ENCODE measurements at regions not wholly inside any gene's neighbourhood (a gene's known extent, or its start where the extent isn't known, plus 50 kb on each side); places are given as distances from the start of the nearest gene placed in this dataset.

DNA sequence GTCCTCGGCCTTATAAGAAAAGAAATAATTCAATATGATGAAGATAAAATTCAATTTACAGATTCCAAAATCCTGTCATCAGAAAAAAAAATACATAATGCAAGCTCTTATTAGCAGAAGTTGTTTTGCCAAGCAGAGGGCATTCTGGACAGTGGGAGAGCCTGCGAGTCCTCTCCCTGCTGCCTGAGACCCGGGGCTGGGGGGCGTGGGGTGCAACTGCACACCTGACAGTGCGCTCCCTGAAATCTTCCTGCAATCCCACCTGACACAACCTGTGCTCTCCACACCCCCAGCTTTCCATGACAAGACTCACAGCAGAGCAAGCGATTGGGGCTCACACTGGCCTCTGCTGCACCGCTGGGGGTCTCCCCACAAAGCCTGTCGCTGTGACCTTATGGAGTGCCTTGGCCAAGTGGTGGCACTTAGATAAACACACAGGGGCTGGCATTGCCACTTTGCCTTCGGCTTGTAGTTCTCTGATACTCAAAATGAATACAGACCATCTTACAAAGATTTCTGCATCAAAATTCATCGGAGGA is 130.3 kb upstream of the PDE10A start:
- Histone ChIP-seq H3K27ac (ENCODE audit: low read length) (no peak overlapping the region), H3K79me2 (ENCODE audit: low read length) (no peaks in the 10 kb centered on the region), H4K20me1 (ENCODE audit: low read length) (no peaks in the 10 kb centered on the region), H3K36me3 (ENCODE audit: low read depth, low read length) (no peaks in the 10 kb centered on the region), H3K9ac (ENCODE audit: low read length) (no peak overlapping the region), H3K4me3 (ENCODE audit: low read length) (no peak overlapping the region), H3K27me3 (ENCODE audit: low read length) (peaks cover 4% of the 10 kb centered on the region), H3K9me3 (ENCODE audit: low read length) (no peaks in the 10 kb centered on the region), H3F3A (ENCODE audit: low read length, unreplicated experiment) (no peaks in the 10 kb centered on the region), H2AFZ (ENCODE audit: low read length) (no peak overlapping the region), H3K9me2 (replicated peaks; ENCODE audit: low read length) (no peaks in the 10 kb centered on the region), H3K4me1 (ENCODE audit: insufficient read depth, low read length) (no peaks in the 10 kb centered on the region), H3K4me2 (ENCODE audit: low read length) (no peak overlapping the region)
- intact Hi-C loops (cut with micrococcal nuclease) = no loop called here
- ATAC-seq = no peak
- POLR2A ChIA-PET (ENCODE audit: unreplicated experiment) = no interaction called here
- no TSS peak for BruUV-seq (replicated peaks)
- DNase-seq = no peak
- CTCF ChIA-PET = no interaction called here
- no peak for TF ChIP-seq CTCF (conservative IDR thresholded peaks at IDR 0.05; ENCODE audit: low read depth, low read length)
- TF ChIP-seq EZH2phosphoT487 (IDR thresholded peaks at IDR 0.05; ENCODE audit: borderline replicate concordance, low read length) = no peak
- no peak for TF ChIP-seq EZH2 (IDR thresholded peaks at IDR 0.05; ENCODE audit: low read length, unreplicated experiment)

DNA sequence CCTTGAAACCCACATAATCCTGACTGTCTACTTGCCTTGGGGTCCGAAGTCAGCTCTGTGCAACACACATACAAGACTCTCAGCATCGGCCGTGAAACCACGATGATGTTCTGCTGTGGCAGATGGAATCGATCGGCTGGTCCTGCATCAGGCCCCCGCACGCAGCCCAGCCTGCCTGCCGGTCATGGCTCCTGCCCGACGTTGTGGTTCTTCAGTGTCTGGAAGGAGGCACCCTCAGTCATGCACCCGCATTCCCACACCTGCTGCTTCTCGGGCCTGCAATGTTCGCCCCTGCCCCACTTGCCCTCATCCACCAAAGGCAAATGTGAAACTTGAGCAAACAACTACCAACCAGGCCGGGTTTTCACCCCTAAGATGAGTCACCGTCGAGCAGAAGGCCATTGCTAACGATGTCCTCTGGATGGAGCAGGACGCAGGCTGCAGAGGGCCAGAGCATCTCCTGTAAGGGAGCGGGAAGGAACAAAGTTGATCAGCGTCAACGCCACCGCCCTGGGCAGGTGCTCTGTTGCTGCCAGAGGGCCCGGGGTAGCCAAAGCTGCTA is 128.9 kb upstream of the PDE10A start:
- CTCF ChIA-PET = no interaction called here
- no peak for ATAC-seq

GRCh38 chr6:165791306-165791705 is 128.3 kb upstream of the PDE10A start:
- Histone ChIP-seq H3K9me2 (replicated peaks; ENCODE audit: low read length) (no peaks in the 10 kb centered on the region), H3K36me3 (ENCODE audit: low read depth, low read length) (no peaks in the 10 kb centered on the region), H3K4me3 (ENCODE audit: low read length) (no peak overlapping the region), H4K20me1 (ENCODE audit: low read length) (no peaks in the 10 kb centered on the region), H3K9me3 (ENCODE audit: low read length) (no peaks in the 10 kb centered on the region), H2AFZ (ENCODE audit: low read length) (no peak overlapping the region), H3F3A (ENCODE audit: low read length, unreplicated experiment) (no peaks in the 10 kb centered on the region), H3K79me2 (ENCODE audit: low read length) (no peaks in the 10 kb centered on the region), H3K9ac (ENCODE audit: low read length) (no peak overlapping the region), H3K4me1 (ENCODE audit: insufficient read depth, low read length) (no peaks in the 10 kb centered on the region), H3K27ac (ENCODE audit: low read length) (no peak overlapping the region), H3K4me2 (ENCODE audit: low read length) (no peak overlapping the region), H3K27me3 (ENCODE audit: low read length) (peaks cover 4% of the 10 kb centered on the region)
- TF ChIP-seq EZH2 (IDR thresholded peaks at IDR 0.05; ENCODE audit: low read length, unreplicated experiment) = no peak
- no TSS peak for BruUV-seq (replicated peaks)
- POLR2A ChIA-PET (ENCODE audit: unreplicated experiment) = no interaction called here
- CTCF ChIA-PET = no interaction called here
- DNase-seq = no peak
- ATAC-seq = no peak
- intact Hi-C loops (cut with micrococcal nuclease) = no loop called here

More for the DNA sequence above, 128.9 kb upstream of the PDE10A start:
- Histone ChIP-seq H3K27ac (ENCODE audit: low read length) (no peak overlapping the region), H3K9me2 (replicated peaks; ENCODE audit: low read length) (no peaks in the 10 kb centered on the region), H3F3A (ENCODE audit: low read length, unreplicated experiment) (no peaks in the 10 kb centered on the region), H3K4me2 (ENCODE audit: low read length) (no peak overlapping the region), H3K79me2 (ENCODE audit: low read length) (no peaks in the 10 kb centered on the region), H2AFZ (ENCODE audit: low read length) (no peak overlapping the region), H3K4me3 (ENCODE audit: low read length) (no peak overlapping the region), H4K20me1 (ENCODE audit: low read length) (no peaks in the 10 kb centered on the region), H3K27me3 (ENCODE audit: low read length) (peaks cover 4% of the 10 kb centered on the region), H3K9ac (ENCODE audit: low read length) (no peak overlapping the region), H3K4me1 (ENCODE audit: insufficient read depth, low read length) (no peaks in the 10 kb centered on the region), H3K36me3 (ENCODE audit: low read depth, low read length) (no peaks in the 10 kb centered on the region), H3K9me3 (ENCODE audit: low read length) (no peaks in the 10 kb centered on the region)
- no peak for DNase-seq
- intact Hi-C loops (cut with micrococcal nuclease) = no loop called here
- POLR2A ChIA-PET (ENCODE audit: unreplicated experiment) = no interaction called here
- no peak for TF ChIP-seq EZH2 (IDR thresholded peaks at IDR 0.05; ENCODE audit: low read length, unreplicated experiment)
- BruUV-seq (replicated peaks) = no TSS peak

- Histone ChIP-seq H3K27me3 (ENCODE audit: low read length) (0 out of 2 replicates have a peak, but pooled peaks cover 12% of the 10 kb centered on the region), H3K4me3 (ENCODE audit: low read length) (no peak overlapping the region), H3K9me3 (ENCODE audit: low read length) (no peaks in the 10 kb centered on the region), H3K27ac (ENCODE audit: low read length) (no peak overlapping the region), H3K4me1 (ENCODE audit: insufficient read depth, low read length) (no peaks in the 10 kb centered on the region), H3K4me2 (ENCODE audit: low read length) (no peak overlapping the region), H3F3A (ENCODE audit: low read length, unreplicated experiment) (no peaks in the 10 kb centered on the region), H3K9ac (ENCODE audit: low read length) (no peak overlapping the region), H3K79me2 (ENCODE audit: low read length) (no peaks in the 10 kb centered on the region), H2AFZ (ENCODE audit: low read length) (no peak overlapping the region), H3K9me2 (replicated peaks; ENCODE audit: low read length) (no peaks in the 10 kb centered on the region), H4K20me1 (ENCODE audit: low read length) (no peaks in the 10 kb centered on the region), H3K36me3 (ENCODE audit: low read depth, low read length) (no peaks in the 10 kb centered on the region)
- POLR2A ChIA-PET (ENCODE audit: unreplicated experiment) = no interaction called here
- no peak for TF ChIP-seq EZH2phosphoT487 (IDR thresholded peaks at IDR 0.05; ENCODE audit: borderline replicate concordance, low read length)
- TF ChIP-seq EZH2 (IDR thresholded peaks at IDR 0.05; ENCODE audit: low read length, unreplicated experiment) = no peak
- no peak for TF ChIP-seq CTCF (conservative IDR thresholded peaks at IDR 0.05; ENCODE audit: low read depth, low read length)
- ATAC-seq (no peak), DNase-seq (no peak)
- no TSS peak for BruUV-seq (replicated peaks)
- CTCF ChIA-PET = no interaction called here
- intact Hi-C loops (cut with micrococcal nuclease) = no loop called here
These were observed 119.8 kb upstream of the PDE10A start for GRCh38 chr6:165782812-165783211.
